DND-41 (cell line): ENCODE measurements at regions not wholly inside any gene's neighbourhood (a gene's known extent, or its start where the extent isn't known, plus 50 kb on each side); places are given as distances from the start of the nearest gene placed in this dataset.

ENCODE experiments used
- ATAC-seq: fragments of 200-7000 bp; cut with Tn5 transposase; 3 replicates; pipeline ENCODE4 v1.9.1; 2021; ENCODE audit warnings: low read depth; ENCODE audit not compliant: insufficient read depth
- DNase-seq: peaks from one replicate; pipeline ENCODE4 v3.0.0-alpha.2; 2020
- H2AFZ ChIP-seq: 2 replicates; pipeline ENCODE4 v1.6.0; 2012; ENCODE audit warnings: low read depth, low read length
- H3K27ac ChIP-seq: 2 replicates; pipeline ENCODE4 v1.5.1; 2012; ENCODE audit warnings: low read length, inconsistent platforms
- H3K27me3 ChIP-seq: fragments of 200-600 bp; sonication (generic); 2 replicates; pipeline ENCODE4 v1.6.0; 2012; ENCODE audit warnings: low read length, mild to moderate bottlenecking, inconsistent platforms; ENCODE audit not compliant: insufficient read depth, poor library complexity
- H3K36me3 ChIP-seq: 2 replicates; pipeline ENCODE4 v1.5.1; 2012; ENCODE audit warnings: low read length, inconsistent platforms; ENCODE audit not compliant: insufficient read depth
- H3K4me1 ChIP-seq: 2 replicates; pipeline ENCODE4 v1.5.1; 2012; ENCODE audit warnings: mild to moderate bottlenecking, low read length; ENCODE audit not compliant: insufficient read depth
- H3K4me2 ChIP-seq: 2 replicates; pipeline ENCODE4 v1.6.0; 2012; ENCODE audit warnings: mild to moderate bottlenecking, moderate library complexity, low read length, inconsistent platforms; ENCODE audit not compliant: insufficient read depth
- H3K4me3 ChIP-seq, 2 experiments: fragments of 200-600 bp in 1 of 2; shearing (Covaris generic) in 1 of 2; 2 replicates each; pipeline ENCODE4 v1.5.1; 2012 to 2016; ENCODE audit warnings: inconsistent platforms in 2 of 2, low read length in 2 of 2, mild to moderate bottlenecking in 2 of 2, low read depth in 1 of 2, moderate library complexity in 1 of 2
- H3K79me2 ChIP-seq: 2 replicates; pipeline ENCODE4 v1.6.0; 2012; ENCODE audit warnings: low read length, inconsistent platforms; ENCODE audit not compliant: insufficient read depth
- H3K9ac ChIP-seq: 2 replicates; pipeline ENCODE4 v1.6.0; 2012; ENCODE audit warnings: low read depth, mild to moderate bottlenecking, inconsistent platforms, low read length, moderate library complexity
- H3K9me3 ChIP-seq: 2 replicates; pipeline ENCODE4 v1.5.1; 2012; ENCODE audit warnings: low read length, moderate library complexity, mild to moderate bottlenecking, inconsistent platforms; ENCODE audit not compliant: insufficient read depth, severe bottlenecking
- H4K20me1 ChIP-seq: 2 replicates; pipeline ENCODE4 v1.6.0; 2012; ENCODE audit warnings: low read length; ENCODE audit not compliant: insufficient read depth
- EZH2 ChIP-seq: IDR thresholded peaks from 3 replicates; pipeline ENCODE4 v1.6.1; 2012; ENCODE audit warnings: borderline replicate concordance, low read depth, mild to moderate bottlenecking, moderate library complexity, low read length, inconsistent platforms; ENCODE audit not compliant: severe bottlenecking
- TF ChIP-seq, protein P1 (sequence below): IDR thresholded peaks from 2 replicates; pipeline ENCODE4 v1.5.1; 2012; ENCODE audit warnings: borderline replicate concordance, low read length, moderate library complexity, mild to moderate bottlenecking; ENCODE audit not compliant: poor library complexity, severe bottlenecking; ENCODE audit errors: extremely low read depth

DNA sequence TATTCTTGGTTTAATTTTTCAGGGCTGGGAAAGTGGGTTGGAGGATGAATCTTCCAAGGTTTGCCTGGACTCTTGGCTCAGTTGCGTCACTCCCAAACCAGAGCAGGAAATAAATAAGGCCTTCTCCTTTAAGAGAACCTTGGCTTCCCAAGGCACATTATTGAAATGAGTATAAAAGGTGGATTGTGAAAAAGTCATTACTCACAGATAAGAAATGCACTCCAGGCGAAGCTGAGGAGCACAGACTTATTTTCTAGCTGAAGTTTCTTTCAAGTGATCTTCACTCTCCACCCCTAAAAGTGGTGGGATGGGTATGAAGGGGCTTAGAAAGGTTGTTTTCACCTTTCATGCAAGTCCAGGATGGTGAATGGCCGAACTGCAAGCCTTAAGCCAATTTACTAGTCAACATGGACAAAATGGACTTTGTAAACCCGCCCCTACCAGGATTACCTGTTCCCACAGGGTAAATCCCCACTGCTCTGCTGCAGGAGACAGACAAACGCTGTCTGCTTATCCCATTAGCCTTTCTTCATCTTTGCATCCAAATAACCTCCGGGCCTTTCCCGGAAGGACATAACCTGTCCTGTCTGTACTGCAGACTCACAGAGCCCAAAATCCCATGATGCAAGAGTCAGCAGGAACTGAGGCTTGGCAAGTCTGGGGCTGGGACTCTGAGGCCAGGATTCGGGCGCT, 207.6 kb downstream of the BCL11B start:
- Histone ChIP-seq H3K4me3 (no peak overlapping the region), H2AFZ (no peak overlapping the region), H3K4me1 (no peaks in the 10 kb centered on the region), H3K36me3 (no peaks in the 10 kb centered on the region), H3K79me2 (no peaks in the 10 kb centered on the region), H3K9me3 (no peaks in the 10 kb centered on the region), H4K20me1 (no peaks in the 10 kb centered on the region), H3K27ac (no peak overlapping the region), H3K4me2 (no peak overlapping the region), H3K9ac (no peak overlapping the region), H3K27me3 (no peaks in the 10 kb centered on the region)
- TF ChIP-seq, protein P1, sequence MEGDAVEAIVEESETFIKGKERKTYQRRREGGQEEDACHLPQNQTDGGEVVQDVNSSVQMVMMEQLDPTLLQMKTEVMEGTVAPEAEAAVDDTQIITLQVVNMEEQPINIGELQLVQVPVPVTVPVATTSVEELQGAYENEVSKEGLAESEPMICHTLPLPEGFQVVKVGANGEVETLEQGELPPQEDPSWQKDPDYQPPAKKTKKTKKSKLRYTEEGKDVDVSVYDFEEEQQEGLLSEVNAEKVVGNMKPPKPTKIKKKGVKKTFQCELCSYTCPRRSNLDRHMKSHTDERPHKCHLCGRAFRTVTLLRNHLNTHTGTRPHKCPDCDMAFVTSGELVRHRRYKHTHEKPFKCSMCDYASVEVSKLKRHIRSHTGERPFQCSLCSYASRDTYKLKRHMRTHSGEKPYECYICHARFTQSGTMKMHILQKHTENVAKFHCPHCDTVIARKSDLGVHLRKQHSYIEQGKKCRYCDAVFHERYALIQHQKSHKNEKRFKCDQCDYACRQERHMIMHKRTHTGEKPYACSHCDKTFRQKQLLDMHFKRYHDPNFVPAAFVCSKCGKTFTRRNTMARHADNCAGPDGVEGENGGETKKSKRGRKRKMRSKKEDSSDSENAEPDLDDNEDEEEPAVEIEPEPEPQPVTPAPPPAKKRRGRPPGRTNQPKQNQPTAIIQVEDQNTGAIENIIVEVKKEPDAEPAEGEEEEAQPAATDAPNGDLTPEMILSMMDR = no peak
- no peak for TF ChIP-seq EZH2
- DNase-seq (no peak), ATAC-seq (no peak)

DNA sequence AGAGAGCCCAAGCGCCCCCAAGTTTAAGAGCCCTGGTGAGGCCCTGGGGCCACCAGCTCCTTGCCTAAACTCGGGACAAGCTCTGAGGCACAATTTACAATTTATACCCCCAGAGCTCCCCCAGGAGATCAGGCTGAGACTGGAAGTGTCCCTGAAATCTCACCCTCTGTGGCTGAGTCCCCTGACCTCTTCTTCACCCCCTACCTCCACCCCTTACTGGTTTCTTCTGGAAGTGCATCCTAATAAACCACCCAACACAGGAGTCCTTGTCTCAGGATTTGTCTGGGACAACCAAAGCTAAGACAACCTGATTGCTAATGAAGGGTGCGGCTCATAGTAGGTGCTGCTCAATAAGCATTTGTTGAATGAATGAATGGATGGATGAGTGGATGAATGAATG, 206.4 kb downstream of the BCL11B start:
- DNase-seq = no peak
- no peak overlapping the region for H3K4me3 ChIP-seq
- H3K27ac ChIP-seq = no peak overlapping the region
- no peaks in the 10 kb centered on the region for H3K36me3 ChIP-seq
- ATAC-seq = no peak
- no peak overlapping the region for H3K9ac ChIP-seq
- H3K27me3 ChIP-seq = no peaks in the 10 kb centered on the region
- H2AFZ ChIP-seq = no peak overlapping the region
- H4K20me1 ChIP-seq = no peaks in the 10 kb centered on the region
- no peaks in the 10 kb centered on the region for H3K9me3 ChIP-seq
- no peaks in the 10 kb centered on the region for H3K79me2 ChIP-seq
- H3K4me1 ChIP-seq = no peaks in the 10 kb centered on the region
- TF ChIP-seq, protein P1 = no peak
- TF ChIP-seq EZH2 = no peak
- H3K4me2 ChIP-seq = no peak overlapping the region

DNA sequence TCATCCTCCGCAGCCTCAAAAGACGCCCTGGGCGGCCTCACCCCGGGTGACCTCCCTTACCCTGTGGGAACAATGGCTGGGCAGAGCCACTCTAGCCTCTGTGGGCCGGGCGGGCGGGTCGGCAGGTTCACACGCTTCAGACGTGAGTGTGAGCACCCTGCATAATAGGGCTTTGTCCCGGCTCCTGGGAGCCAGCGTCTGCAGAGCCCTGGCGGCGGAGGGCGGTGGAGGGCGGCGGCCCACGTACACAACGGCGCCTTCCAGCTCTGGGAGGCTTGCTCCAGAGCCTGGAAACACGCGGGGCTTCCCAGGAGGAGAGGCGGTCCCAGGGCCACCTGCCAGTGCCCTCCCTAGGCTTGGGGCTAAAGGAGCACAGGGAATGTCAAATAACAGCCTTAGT, 205.6 kb downstream of the BCL11B start:
- no peak overlapping the region for H2AFZ ChIP-seq
- no peaks in the 10 kb centered on the region for H3K36me3 ChIP-seq
- H4K20me1 ChIP-seq = no peaks in the 10 kb centered on the region
- no peaks in the 10 kb centered on the region for H3K9me3 ChIP-seq
- no peak for ATAC-seq
- TF ChIP-seq, protein P1 = no peak
- no peak for TF ChIP-seq EZH2
- no peak overlapping the region for H3K27ac ChIP-seq
- no peak for DNase-seq
- H3K4me1 ChIP-seq = no peaks in the 10 kb centered on the region
- H3K4me3 ChIP-seq = no peak overlapping the region
- H3K27me3 ChIP-seq = no peaks in the 10 kb centered on the region
- H3K9ac ChIP-seq = no peak overlapping the region
- H3K79me2 ChIP-seq = no peaks in the 10 kb centered on the region
- no peak overlapping the region for H3K4me2 ChIP-seq
